GM23338 (cell line): ENCODE measurements at regions not wholly inside any gene's neighbourhood (a gene's known extent, or its start where the extent isn't known, plus 50 kb on each side); places are given as distances from the start of the nearest gene placed in this dataset.

Source experiments
- ATAC-seq: fragments of 200-7000 bp; cut with Tn5 transposase; 3 replicates; pipeline ENCODE4 v1.9.1; 2020
- DNase-seq: peaks from one replicate; pipeline ENCODE4 v3.0.0-alpha.2; 2015; ENCODE audit warnings: low spot score
- H2AFZ ChIP-seq: fragments of 200-600 bp; sonication (generic); 2 replicates; pipeline ENCODE4 v1.8.0; 2016; ENCODE audit warnings: antibody characterized with exemption, mild to moderate bottlenecking, moderate library complexity
- H3F3A ChIP-seq: fragments of 200-600 bp; sonication (generic); replicated peaks from 2 replicates; pipeline ENCODE4 v1.8.0; 2017; ENCODE audit warnings: antibody characterized with exemption, mixed run types, low read depth
- H3K27ac ChIP-seq: fragments of 200-600 bp; sonication (generic); 2 replicates; pipeline ENCODE4 v1.6.1; 2016; ENCODE audit warnings: low read depth
- H3K27me3 ChIP-seq: fragments of 200-600 bp; sonication (generic); 2 replicates; pipeline ENCODE4 v1.8.0; 2016; ENCODE audit warnings: mild to moderate bottlenecking, mixed run types, moderate library complexity; ENCODE audit not compliant: insufficient read depth
- H3K36me3 ChIP-seq: fragments of 200-600 bp; sonication (generic); 2 replicates; pipeline ENCODE4 v1.8.0; 2016; ENCODE audit warnings: mild to moderate bottlenecking; ENCODE audit not compliant: insufficient read depth
- H3K4me1 ChIP-seq: fragments of 200-600 bp; sonication (generic); 2 replicates; pipeline ENCODE4 v1.8.0; 2016; ENCODE audit warnings: mild to moderate bottlenecking, moderate library complexity; ENCODE audit not compliant: insufficient read depth
- H3K4me2 ChIP-seq: fragments of 200-600 bp; sonication (generic); 2 replicates; pipeline ENCODE4 v1.7.1; 2017; ENCODE audit warnings: mixed run types
- H3K4me3 ChIP-seq: fragments of 200-600 bp; sonication (generic); 2 replicates; pipeline ENCODE4 v1.6.1; 2016; ENCODE audit warnings: mixed run types
- H3K79me2 ChIP-seq: fragments of 200-600 bp; sonication (generic); replicated peaks from 2 replicates; pipeline ENCODE4 v1.8.0; 2017; ENCODE audit warnings: mild to moderate bottlenecking; ENCODE audit not compliant: insufficient read depth
- H3K9me2 ChIP-seq: fragments of 200-600 bp; sonication (generic); 2 replicates; pipeline ENCODE4 v1.8.0; 2017; ENCODE audit not compliant: insufficient read depth
- H4K20me1 ChIP-seq: fragments of 200-600 bp; sonication (generic); replicated peaks from 2 replicates; pipeline ENCODE4 v1.8.0; 2017; ENCODE audit warnings: mild to moderate bottlenecking; ENCODE audit not compliant: insufficient read depth
- H3K27ac Mint-ChIP-seq: 2 replicates; pipeline ENCODE4 v1.8.0; 2020; ENCODE audit warnings: inconsistent platforms, mild to moderate bottlenecking, moderate library complexity, mixed read lengths
- H3K27me3 Mint-ChIP-seq: 3 replicates; pipeline ENCODE4 v1.8.0; 2022; ENCODE audit warnings: low read depth, mild to moderate bottlenecking, moderate library complexity, mixed read lengths, inconsistent platforms; ENCODE audit not compliant: insufficient read depth, poor library complexity
- H3K36me3 Mint-ChIP-seq: 3 replicates; pipeline ENCODE4 v1.8.0; 2021; ENCODE audit warnings: low read depth, mild to moderate bottlenecking, inconsistent platforms, moderate library complexity, mixed read lengths
- H3K4me1 Mint-ChIP-seq: 3 replicates; pipeline ENCODE4 v1.8.0; 2020; ENCODE audit warnings: mild to moderate bottlenecking, inconsistent platforms, mixed read lengths
- H3K4me3 Mint-ChIP-seq: 3 replicates; pipeline ENCODE4 v1.8.0; 2021; ENCODE audit warnings: moderate library complexity, mild to moderate bottlenecking, inconsistent platforms, mixed read lengths
- H3K9me3 Mint-ChIP-seq: 3 replicates; pipeline ENCODE4 v1.8.0; 2020; ENCODE audit warnings: moderate library complexity, mild to moderate bottlenecking, inconsistent platforms, mixed read lengths
- CTCF ChIP-seq, 2 experiments: fragments of 200-600 bp in 1 of 2; sonication (generic) in 1 of 2; conservative IDR thresholded peaks; 2 replicates each; pipeline versions ENCODE4 v1.5.1 to v1.6.1; 2016 to 2017; ENCODE audit warnings: antibody characterized with exemption in 2 of 2, low read depth in 2 of 2, mild to moderate bottlenecking in 2 of 2, moderate library complexity in 1 of 2
- ETS1 ChIP-seq: IDR thresholded peaks from 2 replicates; pipeline ENCODE4 v1.6.1; 2016; ENCODE audit warnings: antibody characterized with exemption
- EZH2phosphoT487 ChIP-seq: fragments of 200-600 bp; sonication (generic); IDR thresholded peaks from one replicate; pipeline ENCODE4 v1.8.1; 2018; ENCODE audit warnings: antibody characterized with exemption; ENCODE audit not compliant: unreplicated experiment
- JUNB ChIP-seq: IDR thresholded peaks from one replicate; pipeline ENCODE4 v1.6.1; 2016; ENCODE audit warnings: antibody characterized with exemption; ENCODE audit not compliant: unreplicated experiment
- NANOG ChIP-seq: IDR thresholded peaks from 2 replicates; pipeline ENCODE4 v1.6.1; 2016; ENCODE audit warnings: antibody characterized with exemption, borderline replicate concordance
- POLR2AphosphoS5 ChIP-seq: IDR thresholded peaks from 2 replicates; pipeline ENCODE4 v1.6.1; 2016; ENCODE audit warnings: antibody characterized with exemption, low read depth
- STAT1 ChIP-seq: IDR thresholded peaks from one replicate; pipeline ENCODE4 v1.6.1; 2016; ENCODE audit warnings: antibody characterized with exemption; ENCODE audit not compliant: unreplicated experiment

- DNase-seq: no peak
- no peak for ATAC-seq
- TF ChIP-seq POLR2AphosphoS5 (no peak), CTCF (conservative IDR thresholded peaks at IDR 0.05; ENCODE audit: low read depth in 2 of 2) (no peak), ETS1 (no peak), JUNB (no peak)
- Histone ChIP-seq H3K27me3 (no peaks in the 10 kb centered on the region), H3K36me3 (no peaks in the 10 kb centered on the region), H3K9me2 (peaks cover 9% of the 10 kb centered on the region; the same call in 1 of the 2 replicates), H3K27ac (no peak overlapping the region), H3F3A (no peaks in the 10 kb centered on the region), H3K4me1 (no peaks in the 10 kb centered on the region; the same call in 1 of the 2 replicates), H4K20me1 (no peaks in the 10 kb centered on the region), H3K4me3 (no peak overlapping the region), H2AFZ (peak overlapping the region; percentile 38; the same call in 1 of the 2 replicates), H3K79me2 (no peaks in the 10 kb centered on the region), H3K4me2 (no peak overlapping the region)
- H3K36me3 Mint-ChIP-seq: no peaks in the 10 kb centered on the region
- peaks cover 9% of the 10 kb centered on the region for H3K27me3 Mint-ChIP-seq
- no peak overlapping the region for H3K4me3 Mint-ChIP-seq
- H3K9me3 Mint-ChIP-seq: no peaks in the 10 kb centered on the region
- H3K4me1 Mint-ChIP-seq: peaks cover 8% of the 10 kb centered on the region
- H3K27ac Mint-ChIP-seq: 0 out of 2 replicates have a peak overlapping the region, but pooled peaks have one; percentile 20
Observed at GRCh38 chr15:31267161-31268107, 59.2 kb upstream of the KLF13 start.

- Mint-ChIP-seq H3K27me3 (peaks cover 8% of the 10 kb centered on the region), H3K36me3 (no peaks in the 10 kb centered on the region), H3K27ac (no peak overlapping the region), H3K9me3 (no peaks in the 10 kb centered on the region), H3K4me1 (peaks cover 9% of the 10 kb centered on the region), H3K4me3 (no peak overlapping the region)
- Histone ChIP-seq H3K4me3 (no peak overlapping the region), H3F3A (no peaks in the 10 kb centered on the region), H3K4me2 (no peak overlapping the region), H3K9me2 (peaks cover 9% of the 10 kb centered on the region; the same call in 1 of the 2 replicates), H3K36me3 (no peaks in the 10 kb centered on the region), H3K79me2 (no peaks in the 10 kb centered on the region), H4K20me1 (no peaks in the 10 kb centered on the region), H3K4me1 (no peaks in the 10 kb centered on the region; the same call in 1 of the 2 replicates), H3K27me3 (no peaks in the 10 kb centered on the region), H3K27ac (no peak overlapping the region), H2AFZ (no peak overlapping the region)
- TF ChIP-seq NANOG: no peak
- TF ChIP-seq STAT1: no peak
- no peak for TF ChIP-seq CTCF (conservative IDR thresholded peaks at IDR 0.05; ENCODE audit: low read depth in 2 of 2)
- TF ChIP-seq EZH2phosphoT487: no peak
- ATAC-seq (no peak), DNase-seq (no peak)
Observed at GRCh38 chr15:31268108-31268501, 58.5 kb upstream of the KLF13 start.
